Posterior cingulate gyrus (tissue), 11 donors: ENCODE measurements at regions not wholly inside any gene's neighbourhood (a gene's known extent, or its start where the extent isn't known, plus 50 kb on each side); places are given as distances from the start of the nearest gene placed in this dataset.
"Not testable (repeated sequence)": the region's sequence is repeated elsewhere in the genome, so short reads cannot be mapped to it uniquely, and the experiment has no call there.

Experiments used
- DNase-seq, 10 donors: peaks; one replicate each; pipeline versions ENCODE4 v3.0.0 to v3.0.0-alpha.2; 2020 to 2021; ENCODE audit warnings: mixed read lengths in 3 of 10
- intact Hi-C: fragments of 100-400 bp; cut with DNase I; formaldehyde crosslinking; loops from one replicate; pipeline ENCODE4 v1.15.1; 2023

DNA sequence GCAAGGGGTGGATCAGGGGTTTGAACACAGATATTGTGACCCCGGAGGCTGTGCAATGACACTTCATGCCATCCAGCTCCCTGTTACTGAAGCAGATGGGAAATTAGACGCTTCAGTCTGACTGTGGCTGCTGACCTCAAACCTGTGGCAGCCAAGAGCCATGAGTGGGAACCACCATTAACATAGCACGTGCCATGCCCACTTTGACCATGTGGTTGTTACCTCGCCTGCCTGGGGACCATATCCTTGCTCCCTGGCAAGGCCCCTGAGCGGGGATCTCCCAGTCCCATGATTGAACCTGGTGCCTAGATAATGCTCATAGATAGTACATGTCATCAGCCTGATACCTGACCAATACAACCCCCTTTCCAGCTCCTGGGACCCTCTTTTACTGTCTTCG lies 68.9 kb downstream of the CYP26B1 start:
- intact Hi-C loops = no loop called here
- peak in 1 of 10 donors; percentile 55 for DNase-seq

DNA sequence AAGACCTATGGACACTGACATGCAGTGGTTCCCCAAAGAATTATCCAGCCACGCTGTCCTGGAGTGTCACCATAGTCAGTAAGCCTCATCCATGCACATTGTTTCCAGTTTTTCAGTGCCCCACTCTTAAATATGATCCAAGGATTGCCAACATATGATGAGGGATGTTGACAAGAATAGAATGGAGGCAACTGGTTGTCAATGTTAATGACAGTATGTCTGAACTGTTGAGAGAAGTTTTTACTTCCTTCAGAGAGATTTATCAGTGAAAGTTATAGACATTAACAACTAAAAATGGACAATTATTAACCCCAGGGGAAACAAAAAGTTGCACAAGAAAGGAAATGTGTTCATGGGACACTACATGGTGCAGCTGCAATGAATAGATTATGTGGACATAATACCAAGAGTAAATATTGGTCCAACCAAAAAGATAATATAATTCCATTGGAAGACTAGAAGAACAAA lies 69.9 kb downstream of the CYP26B1 start:
- no peak for DNase-seq
- intact Hi-C loops = no loop called here

DNA sequence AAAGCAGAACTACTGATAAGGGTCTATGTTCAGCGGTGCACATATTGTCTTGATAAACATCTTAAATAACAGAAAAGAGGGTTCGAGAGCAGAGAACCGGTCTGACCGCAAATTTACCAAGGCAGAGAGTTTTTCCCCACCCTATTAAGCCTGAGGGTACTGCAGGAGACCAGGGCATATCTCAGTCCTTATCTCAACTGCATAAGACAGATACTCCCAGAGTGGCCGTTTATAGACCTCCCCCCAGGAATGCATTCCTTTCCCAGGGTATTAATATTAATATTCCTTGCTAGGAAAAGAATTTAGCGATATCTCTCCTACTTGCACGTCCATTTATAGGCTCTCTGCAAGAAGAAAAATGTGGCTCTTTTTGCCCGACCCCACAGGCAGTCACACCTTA lies 74.3 kb downstream of the CYP26B1 start:
- DNase-seq, intact Hi-C loops: not testable (repeated sequence)

DNA sequence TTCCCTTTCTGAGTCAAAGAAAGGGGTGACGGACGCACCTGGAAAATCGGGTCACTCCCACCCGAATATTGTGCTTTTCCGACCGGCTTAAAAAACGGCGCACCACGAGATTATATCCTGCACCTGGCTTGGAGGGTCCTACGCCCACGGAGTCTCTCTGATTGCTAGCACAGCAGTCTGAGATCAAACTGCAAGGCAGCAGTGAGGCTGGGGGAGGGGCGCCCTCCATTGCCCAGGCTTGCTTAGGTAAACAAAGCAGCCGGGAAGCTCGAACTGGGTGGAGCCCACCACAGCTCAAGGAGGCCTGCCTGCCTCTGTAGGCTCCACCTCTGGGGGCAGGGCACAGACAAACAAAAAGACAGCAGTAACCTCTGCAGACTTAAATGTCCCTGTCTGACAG lies 83.5 kb downstream of the CYP26B1 start:
- DNase-seq, intact Hi-C loops: not testable (repeated sequence)

DNA sequence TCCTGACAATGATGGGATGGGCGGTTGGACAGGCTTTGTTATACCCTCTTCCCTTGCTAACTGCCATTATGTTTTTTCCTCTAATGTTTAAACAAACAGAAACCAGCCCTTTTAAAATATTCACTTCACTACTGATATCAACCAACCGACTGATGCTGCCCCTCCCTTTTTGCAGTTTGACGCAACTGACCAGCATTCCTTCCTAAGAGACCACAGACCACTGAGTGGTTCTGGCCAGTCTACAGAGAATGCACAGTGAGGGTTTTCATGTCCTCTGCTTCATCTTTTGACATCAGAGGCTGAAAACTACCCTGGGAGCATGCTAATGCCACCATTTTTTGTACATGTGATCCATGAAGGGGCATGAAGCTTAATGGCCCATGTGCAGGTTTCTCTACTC lies 85.3 kb downstream of the CYP26B1 start:
- intact Hi-C loops = no loop called here
- no peak for DNase-seq

DNA sequence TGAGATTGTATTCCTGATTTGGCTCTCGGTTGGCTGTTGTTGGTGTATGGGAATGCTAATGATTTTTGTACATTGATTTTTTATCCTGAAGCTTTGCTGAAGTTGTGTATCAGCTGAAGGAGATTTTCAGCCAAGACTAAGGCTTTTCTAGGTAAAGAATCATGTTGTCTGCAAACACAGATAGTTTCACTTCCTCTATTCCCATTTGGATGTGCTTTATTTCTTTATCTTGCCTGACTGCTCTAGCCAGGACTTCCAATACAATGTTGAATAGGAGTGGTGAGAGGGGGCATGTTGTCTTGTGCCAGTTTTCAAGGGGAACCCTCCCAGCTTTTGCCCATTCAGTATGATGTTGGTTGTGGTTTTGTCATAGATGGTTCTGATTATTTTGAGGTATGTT lies 90.4 kb downstream of the CYP26B1 start:
- intact Hi-C loops = no loop called here
- no peak for DNase-seq

DNA sequence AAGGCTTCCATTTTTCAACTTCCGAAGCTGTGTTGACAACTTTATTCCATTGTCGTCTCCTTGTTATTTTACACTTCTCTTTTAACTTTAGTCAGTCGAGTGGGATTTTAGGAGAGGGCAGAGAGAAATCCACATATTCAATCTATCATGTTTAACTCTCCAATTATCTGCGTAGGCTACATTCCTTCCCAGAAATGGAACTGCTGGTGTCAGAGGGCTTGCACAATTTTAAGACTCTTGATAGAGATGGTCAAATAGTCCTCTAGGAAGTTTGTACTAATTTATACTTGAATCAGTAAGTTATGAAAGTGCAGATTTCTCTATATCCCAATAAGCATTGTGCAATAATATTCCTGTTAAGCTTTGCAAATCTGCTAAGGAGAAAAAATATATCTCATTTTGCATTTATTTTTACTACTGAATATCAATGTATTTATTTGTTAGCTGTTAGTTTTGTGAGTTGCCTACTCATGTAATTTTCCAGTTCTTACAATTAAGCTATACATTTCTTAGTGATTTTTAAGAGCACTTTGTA lies 95.6 kb downstream of the CYP26B1 start:
- intact Hi-C loops = no loop called here
- DNase-seq = no peak

DNA sequence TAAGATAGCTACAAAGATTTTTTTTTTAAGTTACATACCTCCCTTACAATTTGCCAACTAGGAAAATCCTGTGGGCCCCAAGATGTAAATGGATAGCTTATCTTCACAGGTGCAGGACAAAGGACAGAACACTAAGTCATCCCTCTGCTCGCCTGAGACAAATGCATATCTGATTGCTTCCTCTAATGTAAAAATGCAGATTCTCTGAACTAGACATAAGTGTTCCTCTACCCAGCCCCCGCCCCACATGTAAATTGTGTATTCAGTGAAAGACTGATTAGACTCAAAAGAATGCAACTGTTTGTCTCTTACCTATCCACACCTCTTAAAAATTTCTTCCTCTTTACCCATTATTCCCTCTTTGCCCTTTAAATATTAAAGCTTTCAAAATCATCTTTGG lies 96.5 kb downstream of the CYP26B1 start:
- DNase-seq = no peak
- intact Hi-C loops = no loop called here

DNA sequence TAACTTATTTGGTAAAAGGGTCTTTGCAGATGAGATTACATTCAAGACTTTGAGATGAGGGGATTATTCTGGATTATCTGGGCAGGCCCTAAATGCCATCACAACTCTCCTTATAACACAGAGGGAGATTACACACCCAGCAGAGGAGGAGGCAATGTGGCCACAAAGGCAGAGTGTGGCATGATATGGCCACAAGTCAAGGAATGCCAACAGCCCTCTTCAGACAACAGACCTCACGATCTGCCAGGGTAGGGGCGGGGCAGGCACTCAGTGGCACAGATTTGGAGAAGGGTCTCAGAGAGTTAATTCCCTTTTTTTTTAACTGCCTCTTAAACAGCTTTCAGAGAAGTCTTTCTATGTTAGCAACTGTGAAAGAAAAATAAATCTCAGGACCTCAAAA lies 96.9 kb downstream of the CYP26B1 start:
- DNase-seq = no peak
- intact Hi-C loops = no loop called here

DNA sequence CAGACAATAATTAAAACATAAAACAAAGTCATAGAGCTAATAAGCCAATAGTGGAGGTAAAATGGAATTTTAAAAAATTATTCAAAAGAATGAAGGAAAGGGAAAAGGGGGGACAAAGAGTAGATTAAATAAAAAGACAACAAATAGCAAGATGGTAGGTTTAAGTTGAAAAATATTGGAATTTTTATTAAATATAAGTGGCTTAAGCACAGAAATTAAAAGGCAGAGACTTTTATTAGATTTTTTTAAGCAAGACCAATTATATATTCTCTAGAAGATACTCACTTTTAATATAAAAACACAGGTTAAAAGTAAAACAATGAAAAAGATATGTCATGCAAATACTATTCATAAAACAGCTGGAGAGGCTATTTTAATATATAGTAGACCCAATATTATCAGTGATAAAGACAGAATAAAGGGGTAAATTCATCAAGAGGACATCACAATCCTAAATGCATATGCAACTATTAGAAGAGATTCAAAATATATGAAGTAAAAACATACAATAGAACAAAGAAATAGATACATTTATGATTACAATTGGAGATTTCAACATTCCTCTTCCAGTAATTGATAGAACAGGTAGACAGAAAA lies 98.7 kb downstream of the CYP26B1 start:
- DNase-seq = no peak
- intact Hi-C loops = no loop called here

DNA sequence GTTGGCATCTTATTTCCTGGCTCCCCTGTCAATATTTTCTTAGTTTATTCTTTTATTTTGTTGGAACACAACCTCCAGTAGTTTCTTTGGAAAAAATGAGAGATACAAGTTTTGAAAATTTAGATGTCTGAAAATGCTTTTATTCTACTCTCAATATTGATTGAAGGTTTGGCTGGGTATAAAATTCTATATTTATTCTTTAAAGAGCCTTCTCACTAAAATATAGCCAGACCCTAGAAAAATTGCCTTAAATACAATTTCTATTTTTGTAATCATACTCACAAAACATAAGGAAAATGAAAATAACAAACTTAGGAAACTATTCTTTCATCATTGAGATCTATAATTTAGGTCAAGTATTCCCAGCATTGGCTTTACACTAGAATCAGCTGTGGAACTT lies 103.7 kb downstream of the CYP26B1 start:
- no peak for DNase-seq
- intact Hi-C loops = no loop called here

DNA sequence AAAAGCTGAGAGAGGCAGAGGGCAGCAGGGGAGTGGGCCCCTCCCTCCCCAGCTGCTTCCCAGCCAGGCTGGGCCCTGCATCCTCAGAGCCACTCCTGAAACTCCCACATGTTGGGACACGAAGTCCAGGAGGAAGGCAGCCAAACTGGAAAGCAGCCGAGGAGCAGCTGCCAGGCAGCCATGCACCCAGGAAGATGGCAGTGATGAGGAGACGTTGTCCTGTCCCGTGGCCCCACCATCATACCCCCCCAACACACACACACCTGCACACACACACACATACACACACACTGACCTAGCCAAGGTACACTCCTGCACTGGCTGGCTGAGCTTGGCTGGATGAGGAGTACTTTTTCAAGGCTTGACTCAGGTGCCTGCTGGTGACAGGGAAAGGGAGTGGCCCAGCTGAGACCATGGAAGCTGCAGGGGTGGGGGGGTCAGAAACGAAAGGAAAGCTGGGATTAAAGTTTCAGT lies 106.0 kb downstream of the CYP26B1 start:
- intact Hi-C loops = no loop called here
- DNase-seq = no peak

DNA sequence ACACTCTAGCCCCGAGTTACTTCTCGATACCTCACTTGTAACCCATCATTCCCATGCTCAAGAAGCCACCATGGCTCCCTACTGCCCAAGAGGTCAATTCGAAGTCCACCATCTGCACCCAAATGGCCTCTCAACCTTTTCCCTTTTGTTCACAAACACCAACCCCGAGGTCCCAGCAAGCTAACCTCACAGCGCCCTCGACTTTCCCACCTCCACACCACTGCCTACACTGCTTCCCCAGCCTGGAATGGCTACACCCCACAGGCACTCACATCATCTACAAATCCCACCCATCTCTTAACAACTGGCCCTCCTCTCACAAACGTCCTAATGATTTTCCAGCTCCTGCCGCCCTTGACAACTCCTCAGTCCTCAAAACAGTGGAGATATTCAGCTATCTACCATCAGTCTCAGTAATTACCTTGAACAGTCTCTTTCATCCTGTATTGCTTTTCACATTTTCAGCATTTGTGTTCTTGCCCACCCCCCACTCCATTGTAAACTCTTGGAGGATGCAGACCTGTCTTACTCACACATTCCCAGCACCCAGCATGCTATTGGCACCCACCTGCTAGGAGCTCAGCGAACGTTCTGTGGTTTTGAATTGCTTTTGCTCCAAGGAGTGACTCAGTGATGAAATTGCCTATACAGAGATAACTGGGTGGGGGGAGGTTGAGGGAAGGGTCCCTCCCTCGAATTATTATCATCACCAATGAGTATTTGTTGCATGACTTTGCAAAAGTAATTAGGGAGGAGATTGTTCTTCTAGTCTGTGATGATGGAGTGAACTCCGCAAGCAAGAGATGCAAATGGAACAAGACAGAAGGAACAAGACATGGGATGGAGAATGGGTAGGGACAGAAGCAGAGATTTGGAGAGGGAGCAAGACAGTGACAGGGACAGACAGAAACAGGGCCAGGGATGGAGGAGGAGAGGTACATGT lies 106.8 kb downstream of the CYP26B1 start:
- intact Hi-C loops = no loop called here
- DNase-seq = no peak

DNA sequence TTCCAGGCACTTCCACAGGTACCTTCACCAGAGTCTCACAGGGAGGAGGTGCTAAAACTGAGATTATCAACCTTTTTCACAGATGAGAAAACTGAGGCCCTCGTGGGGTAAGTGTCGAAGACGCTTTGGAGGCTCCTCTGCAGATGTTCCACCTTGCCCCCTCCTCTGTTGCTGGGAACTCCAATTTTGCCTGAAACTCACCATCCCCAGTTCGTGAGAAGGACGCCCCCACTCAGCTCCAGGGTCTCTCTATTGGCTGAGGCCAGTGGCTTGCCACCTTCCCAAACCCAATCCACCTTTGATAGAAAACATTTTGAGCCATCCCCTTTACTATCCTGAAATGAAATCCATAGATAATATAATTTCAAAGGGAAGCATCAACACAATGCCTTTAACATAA lies 109.1 kb downstream of the CYP26B1 start:
- intact Hi-C loops = no loop called here
- peak in 1 of 10 donors; percentile 60 for DNase-seq

DNA sequence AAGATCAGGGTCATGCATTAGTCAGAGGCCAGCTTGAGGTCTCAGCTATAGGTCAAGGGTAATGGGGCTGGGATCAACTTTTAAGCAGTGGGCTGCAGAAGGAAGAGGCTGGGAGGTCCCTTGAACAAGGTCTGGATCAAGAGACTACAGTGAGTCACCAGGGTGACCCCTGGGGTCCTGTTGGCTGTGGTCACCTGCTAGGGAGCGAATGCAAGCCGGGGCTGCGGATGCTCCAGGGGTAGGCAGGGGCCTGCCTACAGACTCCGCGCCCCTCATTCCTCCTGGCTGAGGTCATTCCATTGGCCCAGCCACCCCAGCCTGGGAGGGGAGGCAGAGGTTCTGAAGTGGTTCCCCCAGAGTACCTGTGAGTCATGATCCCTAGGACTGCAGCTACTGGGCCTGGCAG lies 110.4 kb downstream of the CYP26B1 start:
- intact Hi-C loops = no loop called here
- peak in 1 of 10 donors; percentile 49 for DNase-seq

DNA sequence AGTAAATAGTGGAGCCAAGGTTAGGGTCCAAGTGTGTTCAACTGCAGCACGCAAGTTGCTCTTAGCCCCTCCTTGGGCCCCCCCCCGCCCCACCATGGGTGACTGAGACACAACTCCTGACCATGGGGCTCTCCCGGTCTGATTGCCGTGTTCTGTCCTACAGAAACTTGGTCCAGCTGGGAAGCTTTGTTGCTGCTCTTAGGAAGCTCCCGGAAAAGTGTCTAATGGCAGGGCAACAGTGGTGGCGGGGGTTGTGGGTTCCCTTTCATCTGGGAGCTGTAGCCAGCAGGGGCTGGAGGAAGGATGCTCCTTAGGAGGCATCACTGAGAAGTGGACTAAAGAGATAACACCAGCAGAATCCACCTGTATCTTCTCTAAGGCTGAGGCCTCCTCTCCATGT lies 111.1 kb downstream of the CYP26B1 start:
- intact Hi-C loops = no loop called here
- DNase-seq = peak in 1 of 10 donors; percentile 75

DNA sequence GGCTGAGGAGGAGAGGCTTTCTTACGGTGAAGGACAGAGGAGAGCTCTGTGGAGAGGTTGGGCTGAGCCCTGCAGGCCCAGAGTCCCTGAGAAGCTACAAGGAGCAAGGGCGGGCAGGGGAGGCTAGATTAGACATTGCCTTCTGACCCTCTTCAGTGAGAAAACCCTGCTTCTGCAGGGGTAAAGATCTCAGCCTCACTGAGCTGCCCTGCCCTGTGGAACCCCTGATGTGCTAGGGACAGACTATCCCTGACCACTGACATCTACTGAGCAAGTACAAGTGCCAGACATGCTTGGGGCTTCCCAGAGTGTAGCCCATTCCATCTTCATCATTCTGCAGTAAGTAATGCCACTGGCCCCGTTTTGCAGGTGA lies 111.5 kb downstream of the CYP26B1 start:
- DNase-seq = no peak
- intact Hi-C loops = no loop called here

DNA sequence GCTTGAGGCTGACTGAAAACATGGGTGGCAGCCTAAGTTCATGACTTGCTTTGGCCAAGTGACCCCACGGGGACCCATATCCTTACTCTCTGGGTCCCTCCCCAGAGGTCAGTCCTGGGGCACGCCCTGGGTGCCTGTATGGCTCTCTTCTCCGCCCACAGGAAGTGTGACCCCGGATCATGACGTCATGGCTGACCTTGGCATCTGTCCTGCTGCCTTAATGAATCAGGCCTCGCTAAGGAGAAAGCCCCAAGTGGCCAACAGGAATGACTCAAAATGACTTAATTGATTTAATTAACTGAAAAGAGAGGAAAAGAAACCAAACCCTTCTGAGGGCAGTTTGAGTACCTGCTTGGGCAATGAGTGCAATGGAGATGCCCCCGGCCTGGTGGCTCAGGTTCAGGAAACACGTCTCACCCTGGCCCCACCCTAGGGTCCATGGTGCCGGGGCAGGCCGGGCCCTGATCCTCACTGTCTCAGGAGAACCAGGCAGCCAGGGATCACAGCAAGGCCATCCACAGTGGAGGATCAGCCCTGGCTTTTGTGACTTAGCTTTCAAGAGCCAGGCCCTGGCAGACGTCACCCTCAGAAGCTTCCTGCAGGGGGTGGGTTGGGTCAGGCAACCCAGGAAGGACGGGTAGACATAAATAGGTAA lies 112.0 kb downstream of the CYP26B1 start:
- intact Hi-C loops = no loop called here
- peak in 2 of 10 donors; percentile 50 to 67 for DNase-seq

DNA sequence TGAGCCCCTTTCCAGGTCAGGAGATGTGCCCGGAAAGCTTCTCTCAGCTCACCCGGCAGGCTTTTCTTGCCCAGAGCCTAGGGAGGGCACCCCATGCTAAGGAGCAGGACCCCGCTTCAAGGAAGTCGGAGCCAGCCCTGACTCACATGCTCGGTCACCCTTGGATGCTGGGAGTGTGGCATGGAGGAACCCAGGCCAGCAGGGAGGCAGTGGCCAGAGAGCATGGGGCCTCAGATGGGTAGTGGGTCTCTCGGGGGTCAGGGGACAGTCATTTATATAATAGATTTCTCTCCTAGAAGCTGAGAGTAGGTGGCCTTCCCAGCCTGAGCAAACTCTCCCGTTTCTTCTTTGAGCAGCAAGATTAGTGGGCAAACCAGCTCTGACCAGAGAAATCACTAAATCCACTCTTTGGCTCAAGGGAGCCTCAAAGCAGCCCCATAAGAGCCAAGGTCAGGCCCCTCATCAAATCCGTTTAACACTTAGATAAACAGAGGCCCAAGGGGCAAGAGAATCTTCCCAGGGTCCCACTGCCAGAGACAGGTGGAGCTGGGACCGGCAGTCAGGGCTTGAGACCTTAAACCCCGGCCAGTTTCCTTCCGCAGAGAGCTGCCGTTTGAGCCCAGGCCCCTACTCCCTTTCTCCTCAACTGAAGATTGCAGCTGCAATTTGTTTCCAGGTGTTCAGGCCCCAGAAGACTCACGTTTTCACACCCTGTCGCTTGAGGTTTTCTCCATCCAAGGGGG lies 113.1 kb downstream of the CYP26B1 start:
- intact Hi-C loops = no loop called here
- DNase-seq = peak in 2 of 10 donors; percentile 57 to 68

DNA sequence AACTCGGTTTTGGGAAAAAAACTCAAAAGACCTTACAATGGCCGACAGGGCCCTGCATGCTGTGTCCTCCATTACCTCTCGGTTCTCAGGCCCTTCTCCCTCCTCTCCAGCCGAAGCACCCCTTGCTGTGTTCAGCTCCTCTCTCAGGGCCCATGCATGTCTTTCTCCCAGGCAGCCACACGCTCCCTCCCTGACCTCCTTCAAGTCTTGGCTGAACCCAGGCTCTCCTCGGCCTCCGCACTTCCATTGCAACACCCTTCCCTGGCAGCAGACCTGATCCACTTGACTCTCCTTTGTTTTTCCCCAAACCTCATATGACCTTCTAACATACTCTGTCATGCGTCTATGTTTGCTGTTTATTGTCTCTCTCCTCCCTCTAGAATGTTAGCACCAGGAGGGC lies 114.0 kb downstream of the CYP26B1 start:
- intact Hi-C loops = no loop called here
- peak in 2 of 10 donors; percentile 54 to 70 for DNase-seq
